Ishikawa (cell line): ENCODE measurements at regions not wholly inside any gene's neighbourhood (a gene's known extent, or its start where the extent isn't known, plus 50 kb on each side); places are given as distances from the start of the nearest gene placed in this dataset.

ENCODE experiments used
- CEBPB ChIP-seq: IDR thresholded peaks from 2 replicates; pipeline ENCODE4 v1.6.1; 2012
- CREB1 ChIP-seq: IDR thresholded peaks from 2 replicates; pipeline ENCODE4 v1.6.1; 2012; ENCODE audit warnings: low read depth
- TF ChIP-seq, protein P1 (sequence below): IDR thresholded peaks from 2 replicates; pipeline ENCODE4 v1.6.1; 2012; ENCODE audit warnings: low read depth, mild to moderate bottlenecking

- TF ChIP-seq, protein P1, sequence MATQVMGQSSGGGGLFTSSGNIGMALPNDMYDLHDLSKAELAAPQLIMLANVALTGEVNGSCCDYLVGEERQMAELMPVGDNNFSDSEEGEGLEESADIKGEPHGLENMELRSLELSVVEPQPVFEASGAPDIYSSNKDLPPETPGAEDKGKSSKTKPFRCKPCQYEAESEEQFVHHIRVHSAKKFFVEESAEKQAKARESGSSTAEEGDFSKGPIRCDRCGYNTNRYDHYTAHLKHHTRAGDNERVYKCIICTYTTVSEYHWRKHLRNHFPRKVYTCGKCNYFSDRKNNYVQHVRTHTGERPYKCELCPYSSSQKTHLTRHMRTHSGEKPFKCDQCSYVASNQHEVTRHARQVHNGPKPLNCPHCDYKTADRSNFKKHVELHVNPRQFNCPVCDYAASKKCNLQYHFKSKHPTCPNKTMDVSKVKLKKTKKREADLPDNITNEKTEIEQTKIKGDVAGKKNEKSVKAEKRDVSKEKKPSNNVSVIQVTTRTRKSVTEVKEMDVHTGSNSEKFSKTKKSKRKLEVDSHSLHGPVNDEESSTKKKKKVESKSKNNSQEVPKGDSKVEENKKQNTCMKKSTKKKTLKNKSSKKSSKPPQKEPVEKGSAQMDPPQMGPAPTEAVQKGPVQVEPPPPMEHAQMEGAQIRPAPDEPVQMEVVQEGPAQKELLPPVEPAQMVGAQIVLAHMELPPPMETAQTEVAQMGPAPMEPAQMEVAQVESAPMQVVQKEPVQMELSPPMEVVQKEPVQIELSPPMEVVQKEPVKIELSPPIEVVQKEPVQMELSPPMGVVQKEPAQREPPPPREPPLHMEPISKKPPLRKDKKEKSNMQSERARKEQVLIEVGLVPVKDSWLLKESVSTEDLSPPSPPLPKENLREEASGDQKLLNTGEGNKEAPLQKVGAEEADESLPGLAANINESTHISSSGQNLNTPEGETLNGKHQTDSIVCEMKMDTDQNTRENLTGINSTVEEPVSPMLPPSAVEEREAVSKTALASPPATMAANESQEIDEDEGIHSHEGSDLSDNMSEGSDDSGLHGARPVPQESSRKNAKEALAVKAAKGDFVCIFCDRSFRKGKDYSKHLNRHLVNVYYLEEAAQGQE, result no peak
- TF ChIP-seq CREB1 (no peak), CEBPB (no peak)
Observed at GRCh38 chr11:69572861-69573260, 68.1 kb upstream of the CCND1 start.
